Activated CD8-positive, alpha-beta memory T cell treated with anti-CD3 and anti-CD28 coated beads for 36 hours (primary cell): ENCODE measurements at regions not wholly inside any gene's neighbourhood (a gene's known extent, or its start where the extent isn't known, plus 50 kb on each side); places are given as distances from the start of the nearest gene placed in this dataset.

ENCODE experiments used
- CTCF ChIA-PET: fragments of 350-600 bp; sonication (Branson Sonifier 250); formaldehyde crosslinking; loops from one replicate; lab custom pipeline; 2021; ENCODE audit warnings: antibody characterized with exemption; lab: Charles Lee
- POLR2A ChIA-PET: fragments of 350-600 bp; sonication (Branson Sonifier 250); formaldehyde crosslinking; loops from one replicate; lab custom pipeline; 2021; ENCODE audit warnings: antibody characterized with exemption; lab: Charles Lee

- ChIA-PET POLR2A (no interaction called here), CTCF (no interaction called here)
These were observed 196.8 kb upstream of the LPP start for GRCh38 chr3:187957165-187957581.

- POLR2A ChIA-PET, result no interaction called here
- CTCF ChIA-PET, result no interaction called here
These were observed 196.4 kb upstream of the LPP start for GRCh38 chr3:187957582-187957981.

- ChIA-PET CTCF (interaction anchor here (1.4 kb wide), 1 partner anchor 218 kb away, joined by 4 read pairs; no protein-coding TSS in a partner anchor), POLR2A (no interaction called here)
These were observed 195.4 kb upstream of the LPP start for GRCh38 chr3:187958432-187959003.

- CTCF ChIA-PET, result no interaction called here
- POLR2A ChIA-PET, result no interaction called here
These were observed 193.1 kb upstream of the LPP start for GRCh38 chr3:187960820-187961219.

GRCh38 chr3:187961366-187961765 is 192.6 kb upstream of the LPP start:
- ChIA-PET CTCF (no interaction called here), POLR2A (no interaction called here)

GRCh38 chr3:187963003-187963676 is 190.8 kb upstream of the LPP start:
- ChIA-PET POLR2A (interaction anchor here (0.6 kb wide), 1 partner anchor 35 kb away, joined by 3 read pairs; no protein-coding TSS in a partner anchor), CTCF (interaction anchor here (1.0 to 1.4 kb wide), 2 partner anchors 223 to 225 kb away, joined by 4 to 5 read pairs; no protein-coding TSS in a partner anchor)

GRCh38 chr3:187963677-187964385 is 190.1 kb upstream of the LPP start:
- POLR2A ChIA-PET, result no interaction called here
- CTCF ChIA-PET, result interaction anchor here (1.4 kb wide), 1 partner anchor 223 kb away, joined by 4 read pairs; no protein-coding TSS in a partner anchor

- ChIA-PET CTCF (no interaction called here), POLR2A (no interaction called here)
These were observed 189.2 kb upstream of the LPP start for GRCh38 chr3:187964760-187965159.

- CTCF ChIA-PET, result interaction anchor here (1.2 kb wide), 1 partner anchor 228 kb away, joined by 3 read pairs; no protein-coding TSS in a partner anchor
These were observed 187.9 kb upstream of the LPP start for GRCh38 chr3:187966096-187966495.

GRCh38 chr3:187966636-187967406 is 187.1 kb upstream of the LPP start:
- POLR2A ChIA-PET, result no interaction called here
- CTCF ChIA-PET, result interaction anchor here (1.2 kb wide), 1 partner anchor 228 kb away, joined by 3 read pairs; no protein-coding TSS in a partner anchor

More at GRCh38 chr3:187966096-187966495, 187.9 kb upstream of the LPP start:
- POLR2A ChIA-PET, result no interaction called here

GRCh38 chr3:187967993-187968392 is 186.0 kb upstream of the LPP start:
- CTCF ChIA-PET, result no interaction called here
- POLR2A ChIA-PET, result no interaction called here

GRCh38 chr3:187968883-187969580 is 184.9 kb upstream of the LPP start:
- CTCF ChIA-PET, result no interaction called here
- POLR2A ChIA-PET, result no interaction called here

- CTCF ChIA-PET, result no interaction called here
- POLR2A ChIA-PET, result no interaction called here
These were observed 184.4 kb upstream of the LPP start for GRCh38 chr3:187969581-187969950.

GRCh38 chr3:187970106-187970505 is 183.9 kb upstream of the LPP start:
- ChIA-PET CTCF (no interaction called here), POLR2A (no interaction called here)

- POLR2A ChIA-PET, result no interaction called here
- CTCF ChIA-PET, result no interaction called here
These were observed 182.3 kb upstream of the LPP start for GRCh38 chr3:187971629-187972028.

GRCh38 chr3:187972454-187972853 is 181.5 kb upstream of the LPP start:
- POLR2A ChIA-PET, result no interaction called here

GRCh38 chr3:187973977-187974870 is 179.7 kb upstream of the LPP start:
- POLR2A ChIA-PET, result interaction anchor here (1.8 to 2.0 kb wide), 2 partner anchors 231 to 233 kb away, joined by 4 to 6 read pairs; no protein-coding TSS in a partner anchor
- CTCF ChIA-PET, result interaction anchor here (0.8 kb wide), 1 partner anchor 12 kb away, joined by 3 read pairs; no protein-coding TSS in a partner anchor

More at GRCh38 chr3:187972454-187972853, 181.5 kb upstream of the LPP start:
- CTCF ChIA-PET, result no interaction called here

- ChIA-PET CTCF (interaction anchor here (1.6 kb wide), 1 partner anchor 235 kb away, joined by 4 read pairs; no protein-coding TSS in a partner anchor), POLR2A (interaction anchor here (0.5 to 2.0 kb wide), 5 partner anchors 172 to 234 kb away, joined by 3 to 6 read pairs (median 4); partner anchors contain the start of gene BCL6)
These were observed 179.1 kb upstream of the LPP start for GRCh38 chr3:187974871-187975271.
